Stomach (tissue), 8 donors: ENCODE measurements at regions not wholly inside any gene's neighbourhood (a gene's known extent, or its start where the extent isn't known, plus 50 kb on each side); places are given as distances from the start of the nearest gene placed in this dataset.

Experiments used
- DNase-seq, 2 donors: peaks; one replicate each; pipeline versions ENCODE4 v3.0.0 to v3.0.0-alpha.2; 2013 to 2019
- H3K27ac ChIP-seq, 5 donors: fragments of 200-600 bp in 4 of 5; sonication (generic) in 4 of 5; one replicate each; pipeline ENCODE4 v1.5.1; 2013 to 2019; ENCODE audit warnings: mild to moderate bottlenecking in 1 of 5, moderate library complexity in 1 of 5
- H3K27me3 ChIP-seq, 3 donors: fragments of 200-600 bp; sonication (generic); one replicate each; pipeline ENCODE4 v1.5.1; 2017 to 2019; ENCODE audit warnings: mixed run types in 1 of 3
- H3K36me3 ChIP-seq, 4 donors: fragments of 200-600 bp; sonication (generic); 1 replicate in 3 of 4; 2 replicates in 1 of 4; pipeline ENCODE4 v1.5.1; 2016 to 2019
- H3K4me1 ChIP-seq, 4 donors: fragments of 200-600 bp; sonication (generic); one replicate each; pipeline ENCODE4 v1.5.1; 2016 to 2019
- H3K4me3 ChIP-seq, 4 donors: fragments of 200-600 bp; sonication (generic) in 3 of 4; one replicate each; pipeline ENCODE4 v1.5.1; 2016 to 2019; ENCODE audit warnings: mild to moderate bottlenecking in 1 of 4
- H3K9me3 ChIP-seq, 4 donors: fragments of 200-600 bp; sonication (generic); one replicate each; pipeline ENCODE4 v1.5.1; 2016 to 2019
- EP300 ChIP-seq: sonication (generic); formaldehyde crosslinking; IDR thresholded peaks from one replicate; pipeline ENCODE4 v1.6.1; 2017; ENCODE audit warnings: antibody characterized with exemption
- POLR2A ChIP-seq, 4 donors: fragments of 450-650 bp; IDR thresholded peaks; one replicate each; pipeline ENCODE4 v1.6.1; 2016; ENCODE audit warnings: antibody characterized with exemption in 4 of 4, control low read depth in 2 of 4, mild to moderate bottlenecking in 1 of 4, moderate library complexity in 1 of 4
- POLR2AphosphoS5 ChIP-seq, 3 donors: sonication (generic); formaldehyde crosslinking; IDR thresholded peaks; one replicate each; pipeline ENCODE4 v1.6.1; 2016; ENCODE audit warnings: antibody characterized with exemption in 3 of 3
- WGBS, 5 donors: extraction: QIAGEN DNeasy Blood & Tissue Kit in 3 of 5; methylation state at CpG; one replicate each; pipeline versions ENCODE4 v1.1.5 to v1.1.7; 2013 to 2018; 5-methylcytosine and 5-hydroxymethylcytosine counted together
- intact Hi-C: fragments of 100-400 bp; cut with DNase I; formaldehyde crosslinking; loops from one replicate; pipeline ENCODE4 v1.15.1; 2023; ENCODE audit warnings: low total_unique reads
- TF ChIP-seq, protein P1 (sequence below), 7 experiments: fragments of 450-650 bp in 4 of 7; fragments of 200-600 bp in 3 of 7; sonication (generic) in 3 of 7; IDR thresholded peaks; one replicate each; pipeline ENCODE4 v1.5.1; 2016 to 2019; ENCODE audit warnings: antibody characterized with exemption in 7 of 7, control low read depth in 2 of 7, mild to moderate bottlenecking in 1 of 7
- donor health status: healthy with polysubstance abuse.
- donor health status: Bipolar disorder and iron deficiency.
- donor health status: healthy.

DNA sequence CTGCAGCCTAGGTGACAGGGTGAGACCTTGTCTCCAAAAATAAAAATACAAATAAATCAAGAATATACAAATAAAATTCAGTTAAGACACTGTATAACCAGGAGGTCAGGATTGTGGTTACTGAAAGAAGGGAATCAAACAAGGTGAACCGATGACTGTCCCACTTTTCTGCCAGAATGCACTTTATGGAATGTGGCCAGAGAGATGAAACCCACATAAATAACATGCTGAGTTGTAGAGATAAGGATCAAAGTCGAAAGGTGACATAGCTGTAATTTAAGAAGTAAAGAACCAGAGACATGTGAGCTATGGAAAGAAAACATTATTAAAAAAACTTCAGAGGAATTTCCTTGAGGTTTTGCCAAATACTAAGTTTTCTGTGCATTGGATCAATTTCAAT lies 1098.2 kb upstream of the USP15 start:
- Histone ChIP-seq H3K27me3 (no peaks in the 10 kb centered on the region), H3K27ac (no peak overlapping the region), H3K4me1 (no peaks in the 10 kb centered on the region), H3K4me3 (no peak overlapping the region), H3K36me3 (no peaks in the 10 kb centered on the region), H3K9me3 (peaks cover 0 to 4% (median 1%) of the 10 kb centered on the region in 4 donors)
- 36 to 64% (median 53%) methylated on average over 2 of the region's 2 CpGs for WGBS, 5 donors
- TF ChIP-seq POLR2A (IDR thresholded peaks at IDR 0.05) (no peak), POLR2AphosphoS5 (IDR thresholded peaks at IDR 0.05) (no peak)
- DNase-seq: no peak
- intact Hi-C loops: no loop called here

DNA sequence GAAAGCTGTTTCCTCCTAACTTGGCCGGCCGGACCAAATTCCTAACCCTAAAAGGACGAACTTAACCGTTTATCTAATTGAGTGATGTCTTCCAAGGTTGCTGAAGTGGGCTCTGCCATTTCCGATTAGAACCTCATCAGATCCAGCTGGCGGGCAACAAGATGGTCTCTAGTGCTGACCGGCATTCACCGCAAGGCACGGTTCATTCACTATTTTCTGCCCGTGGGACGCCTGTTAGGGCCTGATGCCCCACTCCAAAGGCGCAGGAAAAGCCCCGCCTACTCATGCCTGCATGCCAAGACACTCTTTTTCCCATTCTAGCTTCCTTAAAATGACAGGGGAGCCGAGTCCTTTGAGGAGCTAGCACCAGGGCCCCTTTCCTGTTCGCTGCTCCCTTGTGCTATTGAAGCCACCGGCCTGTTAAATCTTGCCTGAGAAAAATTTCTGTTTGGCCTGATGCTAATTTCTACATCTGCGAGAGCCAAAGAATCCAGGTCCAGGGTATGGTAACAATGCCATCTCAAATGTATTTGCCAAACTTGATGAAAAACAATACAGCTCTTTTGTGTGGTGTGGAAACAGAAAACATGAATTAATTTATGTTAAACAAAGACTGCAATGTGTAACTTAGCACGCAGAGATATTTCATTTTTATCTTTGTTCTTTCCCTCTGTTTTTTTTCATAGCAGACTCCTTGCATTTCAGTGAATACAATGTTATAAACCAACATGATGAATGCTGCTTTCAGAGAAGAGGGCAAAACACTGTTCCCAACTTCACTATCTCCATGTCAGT lies 1071.2 kb upstream of the USP15 start:
- peak in 1 of 2 donors; percentile 6 for DNase-seq
- no peak overlapping the region for H3K27ac ChIP-seq
- H3K4me3 ChIP-seq: no peak overlapping the region
- no peak for TF ChIP-seq POLR2A (IDR thresholded peaks at IDR 0.05)
- TF ChIP-seq, protein P1, sequence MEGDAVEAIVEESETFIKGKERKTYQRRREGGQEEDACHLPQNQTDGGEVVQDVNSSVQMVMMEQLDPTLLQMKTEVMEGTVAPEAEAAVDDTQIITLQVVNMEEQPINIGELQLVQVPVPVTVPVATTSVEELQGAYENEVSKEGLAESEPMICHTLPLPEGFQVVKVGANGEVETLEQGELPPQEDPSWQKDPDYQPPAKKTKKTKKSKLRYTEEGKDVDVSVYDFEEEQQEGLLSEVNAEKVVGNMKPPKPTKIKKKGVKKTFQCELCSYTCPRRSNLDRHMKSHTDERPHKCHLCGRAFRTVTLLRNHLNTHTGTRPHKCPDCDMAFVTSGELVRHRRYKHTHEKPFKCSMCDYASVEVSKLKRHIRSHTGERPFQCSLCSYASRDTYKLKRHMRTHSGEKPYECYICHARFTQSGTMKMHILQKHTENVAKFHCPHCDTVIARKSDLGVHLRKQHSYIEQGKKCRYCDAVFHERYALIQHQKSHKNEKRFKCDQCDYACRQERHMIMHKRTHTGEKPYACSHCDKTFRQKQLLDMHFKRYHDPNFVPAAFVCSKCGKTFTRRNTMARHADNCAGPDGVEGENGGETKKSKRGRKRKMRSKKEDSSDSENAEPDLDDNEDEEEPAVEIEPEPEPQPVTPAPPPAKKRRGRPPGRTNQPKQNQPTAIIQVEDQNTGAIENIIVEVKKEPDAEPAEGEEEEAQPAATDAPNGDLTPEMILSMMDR (IDR thresholded peaks at IDR 0.05): no peak
- TF ChIP-seq EP300: no peak
- no peak for TF ChIP-seq POLR2AphosphoS5 (IDR thresholded peaks at IDR 0.05)
- H3K4me1 ChIP-seq: no peaks in the 10 kb centered on the region
- peaks cover 0 to 4% (median 0%) of the 10 kb centered on the region in 4 donors for H3K9me3 ChIP-seq
- H3K27me3 ChIP-seq: no peaks in the 10 kb centered on the region
- intact Hi-C loops: no loop called here
- WGBS, 5 donors: 73 to 85% (median 85%) methylated on average over 18 of the region's 18 CpGs
- no peaks in the 10 kb centered on the region for H3K36me3 ChIP-seq

DNA sequence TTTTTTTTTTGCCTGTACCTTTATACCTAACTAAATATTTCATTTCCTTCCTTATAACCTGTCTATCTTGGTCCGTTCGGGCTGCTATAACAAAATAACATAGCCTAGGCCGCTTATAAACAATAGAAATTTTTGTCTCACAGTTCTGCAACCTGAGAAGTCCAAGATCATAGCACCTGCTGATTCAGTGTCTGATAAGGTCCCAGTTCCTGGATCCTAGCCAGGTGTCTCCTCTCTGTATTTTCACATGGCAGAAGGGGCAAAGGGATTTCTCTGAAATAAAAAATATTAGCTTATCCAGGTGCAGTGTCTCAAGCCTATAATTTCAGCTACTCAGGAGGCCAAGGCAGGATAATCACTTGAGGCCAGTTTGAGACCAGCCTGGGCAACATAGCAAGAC lies 1046.6 kb upstream of the USP15 start:
- Histone ChIP-seq H3K27ac (no peak overlapping the region), H3K36me3 (no peaks in the 10 kb centered on the region), H3K4me1 (no peaks in the 10 kb centered on the region), H3K4me3 (no peak overlapping the region), H3K9me3 (no peaks in the 10 kb centered on the region), H3K27me3 (no peaks in the 10 kb centered on the region)
- 75 to 81% (median 79%) methylated on average over 3 of the region's 3 CpGs for WGBS, 5 donors
- DNase-seq: no peak
- no peak for TF ChIP-seq POLR2A (IDR thresholded peaks at IDR 0.05)
- TF ChIP-seq, protein P1 (IDR thresholded peaks at IDR 0.05): no peak
- no peak for TF ChIP-seq POLR2AphosphoS5 (IDR thresholded peaks at IDR 0.05)
- no peak for TF ChIP-seq EP300
- intact Hi-C loops: no loop called here

DNA sequence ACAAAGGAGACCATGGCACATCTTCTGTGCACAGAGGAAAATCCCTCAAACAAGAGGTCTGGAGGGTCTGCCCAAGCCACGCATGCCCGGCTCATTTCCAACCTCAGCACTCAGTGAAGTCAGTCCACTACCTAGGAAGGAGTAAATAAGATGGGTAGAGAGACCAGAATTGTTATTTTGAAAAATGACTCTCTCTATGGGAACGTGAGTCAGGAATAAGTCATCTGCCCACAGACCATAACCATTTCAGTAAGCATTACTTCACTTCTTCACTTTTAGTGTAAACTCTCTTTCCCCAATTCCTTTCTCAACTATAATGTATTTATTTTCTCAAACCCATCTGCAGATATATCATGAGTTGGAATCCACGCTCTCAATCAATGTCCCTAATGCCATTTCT lies 1039.9 kb upstream of the USP15 start:
- H3K27ac ChIP-seq: no peak overlapping the region
- H3K4me3 ChIP-seq: no peak overlapping the region
- no peaks in the 10 kb centered on the region for H3K27me3 ChIP-seq
- TF ChIP-seq POLR2A (IDR thresholded peaks at IDR 0.05): no peak
- TF ChIP-seq EP300: no peak
- TF ChIP-seq POLR2AphosphoS5 (IDR thresholded peaks at IDR 0.05): no peak
- TF ChIP-seq, protein P1 (IDR thresholded peaks at IDR 0.05): no peak
- no peaks in the 10 kb centered on the region for H3K9me3 ChIP-seq
- H3K36me3 ChIP-seq: no peaks in the 10 kb centered on the region
- no peaks in the 10 kb centered on the region for H3K4me1 ChIP-seq
- 85 to 91% (median 89%) methylated on average over 4 of the region's 4 CpGs for WGBS, 5 donors
- DNase-seq: no peak
- intact Hi-C loops: no loop called here

DNA sequence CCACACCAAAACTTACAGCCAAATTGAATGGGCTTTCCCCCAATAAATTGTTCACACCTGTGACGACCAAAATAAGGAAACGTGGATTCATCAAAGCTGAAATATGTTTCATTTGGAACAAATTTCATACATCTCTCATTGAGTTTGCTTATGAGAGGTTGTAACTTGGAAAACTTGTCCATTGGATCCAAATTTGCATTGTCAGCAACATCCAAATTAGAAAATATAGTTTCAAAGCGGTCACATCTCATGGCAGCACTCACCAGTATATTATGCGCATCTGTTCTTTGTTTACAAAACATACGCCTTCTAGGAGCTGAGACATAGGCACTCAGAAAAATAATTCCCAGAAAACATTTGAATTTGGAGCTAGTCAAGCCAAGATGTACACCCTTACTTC lies 1028.2 kb upstream of the USP15 start:
- Histone ChIP-seq H3K27ac (no peak overlapping the region), H3K4me3 (no peak overlapping the region), H3K9me3 (peaks cover 0 to 11% (median 3%) of the 10 kb centered on the region in 4 donors), H3K4me1 (no peaks in the 10 kb centered on the region), H3K27me3 (no peaks in the 10 kb centered on the region), H3K36me3 (no peaks in the 10 kb centered on the region)
- no peak for DNase-seq
- TF ChIP-seq POLR2A (IDR thresholded peaks at IDR 0.05) (no peak), POLR2AphosphoS5 (IDR thresholded peaks at IDR 0.05) (no peak), EP300 (no peak)
- TF ChIP-seq, protein P1 (IDR thresholded peaks at IDR 0.05): no peak
- 77 to 86% (median 83%) methylated on average over 5 of the region's 5 CpGs for WGBS, 5 donors
- intact Hi-C loops: no loop called here
